ENCODE measurements at regions not wholly inside any gene's neighbourhood (a gene's known extent, or its start where the extent isn't known, plus 50 kb on each side); places are given as distances from the start of the nearest gene placed in this dataset.

DNA sequence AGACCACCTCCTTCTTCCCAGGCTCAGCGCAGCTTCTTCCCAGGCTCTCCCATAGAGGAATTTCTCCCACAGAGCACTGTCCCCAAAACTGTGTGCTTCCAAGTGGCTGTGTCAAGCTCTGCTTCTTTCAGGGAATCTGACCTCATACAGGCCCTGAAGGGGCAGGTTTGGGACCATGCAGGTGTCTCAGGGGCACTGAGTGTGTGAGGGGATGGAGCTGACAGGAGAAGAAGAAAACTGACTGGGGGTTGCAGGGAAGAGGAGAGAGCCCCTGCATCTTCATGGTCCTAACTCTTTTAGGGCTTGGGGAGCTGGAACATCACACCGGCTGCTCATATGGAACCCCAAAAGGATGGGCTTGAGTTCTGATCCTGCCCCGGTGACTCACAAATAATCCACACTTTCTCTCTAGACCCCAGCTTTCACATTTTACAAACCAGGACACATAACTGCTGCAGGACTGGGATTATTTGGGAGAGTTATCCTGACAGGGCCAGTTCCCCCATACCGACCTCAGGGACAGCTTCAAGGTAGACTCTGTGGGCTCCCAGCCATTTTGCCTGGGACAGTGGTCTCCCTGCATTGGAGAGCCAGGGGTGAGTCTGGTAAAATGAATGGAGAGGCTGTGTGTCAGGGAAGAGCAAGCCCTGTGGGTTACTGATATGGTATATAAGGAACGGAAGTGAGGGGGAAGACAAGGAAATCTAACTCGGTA, 316.1 kb downstream of the TLE3 start:
- H2AFZ ChIP-seq = no peak overlapping the region
- no peaks in the 10 kb centered on the region for H4K20me1 ChIP-seq (ENCODE audit: insufficient read depth)
- ChIA-PET CTCF (no interaction called here), POLR2A (ENCODE audit: unreplicated experiment) (no interaction called here)
- H3K27me3 ChIP-seq (ENCODE audit: insufficient read depth, low read depth) = no peaks in the 10 kb centered on the region
- BruUV-seq (replicated peaks) = no TSS peak
- H3F3A ChIP-seq (ENCODE audit: insufficient read depth, low read depth) = no peaks in the 10 kb centered on the region
- H3K36me3 ChIP-seq (ENCODE audit: low read depth) = no peaks in the 10 kb centered on the region
- no peak for DNase-seq
- H3K9me2 ChIP-seq (ENCODE audit: insufficient read depth) = no peaks in the 10 kb centered on the region
- intact Hi-C loops (cut with micrococcal nuclease; ENCODE audit: unreplicated experiment) = no loop called here
- H3K27ac ChIP-seq = no peak overlapping the region
- H3K4me3 ChIP-seq = no peak overlapping the region
- H3K4me2 ChIP-seq = no peak overlapping the region
- peaks cover 5% of the 10 kb centered on the region for H3K4me1 ChIP-seq (replicated peaks; ENCODE audit: insufficient read depth)
- TF ChIP-seq, protein P1, sequence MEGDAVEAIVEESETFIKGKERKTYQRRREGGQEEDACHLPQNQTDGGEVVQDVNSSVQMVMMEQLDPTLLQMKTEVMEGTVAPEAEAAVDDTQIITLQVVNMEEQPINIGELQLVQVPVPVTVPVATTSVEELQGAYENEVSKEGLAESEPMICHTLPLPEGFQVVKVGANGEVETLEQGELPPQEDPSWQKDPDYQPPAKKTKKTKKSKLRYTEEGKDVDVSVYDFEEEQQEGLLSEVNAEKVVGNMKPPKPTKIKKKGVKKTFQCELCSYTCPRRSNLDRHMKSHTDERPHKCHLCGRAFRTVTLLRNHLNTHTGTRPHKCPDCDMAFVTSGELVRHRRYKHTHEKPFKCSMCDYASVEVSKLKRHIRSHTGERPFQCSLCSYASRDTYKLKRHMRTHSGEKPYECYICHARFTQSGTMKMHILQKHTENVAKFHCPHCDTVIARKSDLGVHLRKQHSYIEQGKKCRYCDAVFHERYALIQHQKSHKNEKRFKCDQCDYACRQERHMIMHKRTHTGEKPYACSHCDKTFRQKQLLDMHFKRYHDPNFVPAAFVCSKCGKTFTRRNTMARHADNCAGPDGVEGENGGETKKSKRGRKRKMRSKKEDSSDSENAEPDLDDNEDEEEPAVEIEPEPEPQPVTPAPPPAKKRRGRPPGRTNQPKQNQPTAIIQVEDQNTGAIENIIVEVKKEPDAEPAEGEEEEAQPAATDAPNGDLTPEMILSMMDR (conservative IDR thresholded peaks at IDR 0.05) = no peak
- TF ChIP-seq EZH2 (IDR thresholded peaks at IDR 0.05; ENCODE audit: low read depth) = no peak
- H3K9me3 ChIP-seq (ENCODE audit: insufficient read depth, low read depth) = no peaks in the 10 kb centered on the region
- no peaks in the 10 kb centered on the region for H3K79me2 ChIP-seq (ENCODE audit: low read depth)

DNA sequence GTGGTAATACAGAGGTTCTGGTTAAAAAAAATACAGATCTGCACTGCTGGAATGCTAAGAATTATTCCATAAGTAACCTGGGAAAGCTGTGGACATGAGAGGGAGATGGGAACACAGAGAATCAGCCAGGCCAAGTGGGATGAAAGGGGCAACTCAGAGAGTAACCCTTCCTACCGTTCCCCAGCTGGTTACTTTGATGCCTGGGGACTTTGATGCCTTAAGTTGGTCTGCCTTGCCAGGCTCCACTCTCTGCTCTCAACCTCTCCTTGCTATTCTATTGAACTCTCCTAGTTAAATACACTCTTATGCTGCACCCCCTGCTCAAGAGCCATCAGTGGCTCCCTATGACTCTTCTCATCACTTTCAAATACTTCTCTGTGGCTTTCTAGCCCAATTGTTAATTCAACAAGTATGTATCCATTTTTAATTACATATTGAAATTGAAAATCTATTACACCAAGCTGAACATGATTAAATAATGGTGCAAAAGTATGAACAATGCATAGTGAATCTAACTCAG, 315.5 kb downstream of the TLE3 start:
- Histone ChIP-seq H3K27me3 (ENCODE audit: insufficient read depth, low read depth) (no peaks in the 10 kb centered on the region), H3K36me3 (ENCODE audit: low read depth) (no peaks in the 10 kb centered on the region), H4K20me1 (ENCODE audit: insufficient read depth) (no peaks in the 10 kb centered on the region), H2AFZ (no peak overlapping the region), H3K9me3 (ENCODE audit: insufficient read depth, low read depth) (no peaks in the 10 kb centered on the region), H3F3A (ENCODE audit: insufficient read depth, low read depth) (no peaks in the 10 kb centered on the region), H3K4me2 (no peak overlapping the region), H3K79me2 (ENCODE audit: low read depth) (no peaks in the 10 kb centered on the region), H3K4me1 (replicated peaks; ENCODE audit: insufficient read depth) (peaks cover 5% of the 10 kb centered on the region), H3K27ac (no peak overlapping the region), H3K9me2 (ENCODE audit: insufficient read depth) (no peaks in the 10 kb centered on the region), H3K4me3 (no peak overlapping the region)
- BruUV-seq (replicated peaks) = no TSS peak
- no peak for DNase-seq
- TF ChIP-seq, protein P1 (conservative IDR thresholded peaks at IDR 0.05) = no peak
- no peak for TF ChIP-seq EZH2 (IDR thresholded peaks at IDR 0.05; ENCODE audit: low read depth)
- ChIA-PET POLR2A (ENCODE audit: unreplicated experiment) (no interaction called here), CTCF (no interaction called here)
- intact Hi-C loops (cut with micrococcal nuclease; ENCODE audit: unreplicated experiment) = no loop called here

DNA sequence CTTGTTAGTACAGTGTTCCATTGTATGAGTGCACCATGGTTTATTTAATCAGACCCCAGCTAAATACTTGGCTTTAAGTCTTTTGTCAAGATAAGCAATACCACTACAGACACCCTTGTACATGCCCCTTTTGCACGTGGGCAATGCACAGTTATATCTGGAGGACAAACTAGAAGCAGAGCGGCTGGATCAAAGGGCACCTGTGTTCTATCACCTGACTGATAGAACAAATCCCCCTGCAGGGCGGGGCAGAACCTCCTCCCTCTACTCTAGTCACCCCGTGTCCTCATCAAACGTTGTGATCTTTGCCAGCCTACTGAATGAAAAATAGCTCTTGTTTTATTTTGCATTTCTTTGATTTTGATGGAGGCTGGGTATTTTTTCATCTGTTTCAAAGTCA, 314.9 kb downstream of the TLE3 start:
- Histone ChIP-seq H2AFZ (no peak overlapping the region), H3F3A (ENCODE audit: insufficient read depth, low read depth) (no peaks in the 10 kb centered on the region), H3K27ac (no peak overlapping the region), H3K9me3 (ENCODE audit: insufficient read depth, low read depth) (no peaks in the 10 kb centered on the region), H3K4me2 (no peak overlapping the region), H3K4me1 (replicated peaks; ENCODE audit: insufficient read depth) (peaks cover 5% of the 10 kb centered on the region), H3K9me2 (ENCODE audit: insufficient read depth) (no peaks in the 10 kb centered on the region), H3K79me2 (ENCODE audit: low read depth) (no peaks in the 10 kb centered on the region), H3K27me3 (ENCODE audit: insufficient read depth, low read depth) (no peaks in the 10 kb centered on the region), H4K20me1 (ENCODE audit: insufficient read depth) (no peaks in the 10 kb centered on the region), H3K36me3 (ENCODE audit: low read depth) (no peaks in the 10 kb centered on the region), H3K4me3 (no peak overlapping the region)
- BruUV-seq (replicated peaks) = no TSS peak
- ChIA-PET POLR2A (ENCODE audit: unreplicated experiment) (no interaction called here), CTCF (no interaction called here)
- DNase-seq = no peak
- TF ChIP-seq EZH2 (IDR thresholded peaks at IDR 0.05; ENCODE audit: low read depth) = no peak
- TF ChIP-seq, protein P1 (conservative IDR thresholded peaks at IDR 0.05) = no peak
- intact Hi-C loops (cut with micrococcal nuclease; ENCODE audit: unreplicated experiment) = no loop called here

Measured in PC-9 (cell line).